Liver (tissue), 8 donors: ENCODE measurements at regions not wholly inside any gene's neighbourhood (a gene's known extent, or its start where the extent isn't known, plus 50 kb on each side); places are given as distances from the start of the nearest gene placed in this dataset.

Experiments used
- DNase-seq: peaks from one replicate; pipeline ENCODE4 v3.0.0-alpha.2; 2017; ENCODE audit warnings: low spot score
- H3K27ac ChIP-seq, 2 donors: one replicate each; pipeline ENCODE4 v1.7.0; 2013; ENCODE audit warnings: inconsistent platforms in 2 of 2, low read length in 2 of 2, control low read depth in 1 of 2, low read depth in 1 of 2, mild to moderate bottlenecking in 1 of 2
- H3K27me3 ChIP-seq, 4 donors: one replicate each; pipeline versions ENCODE4 v1.6.1 to v1.7.0; 2013; ENCODE audit warnings: low read length in 3 of 4, inconsistent platforms in 1 of 4, mild to moderate bottlenecking in 1 of 4, moderate library complexity in 1 of 4; ENCODE audit not compliant: control insufficient read depth in 4 of 4, insufficient read depth in 4 of 4
- H3K36me3 ChIP-seq, 4 donors: one replicate each; pipeline versions ENCODE4 v1.6.1 to v1.7.0; 2013; ENCODE audit warnings: low read length in 3 of 4, mild to moderate bottlenecking in 3 of 4, low read depth in 1 of 4, moderate library complexity in 1 of 4; ENCODE audit not compliant: control insufficient read depth in 4 of 4, insufficient read depth in 3 of 4
- H3K4me1 ChIP-seq, 4 donors: one replicate each; pipeline versions ENCODE4 v1.6.1 to v1.7.0; 2013; ENCODE audit warnings: low read length in 3 of 4, mild to moderate bottlenecking in 3 of 4, moderate library complexity in 1 of 4; ENCODE audit not compliant: control insufficient read depth in 4 of 4, insufficient read depth in 4 of 4
- H3K4me3 ChIP-seq, 3 donors: one replicate each; pipeline versions ENCODE4 v1.6.1 to v1.7.0; 2013; ENCODE audit warnings: low read length in 3 of 3, control low read depth in 1 of 3, low read depth in 1 of 3, mild to moderate bottlenecking in 1 of 3
- H3K9ac ChIP-seq, 2 donors: one replicate each; pipeline ENCODE4 v1.7.0; 2013; ENCODE audit warnings: low read length in 2 of 2, mild to moderate bottlenecking in 2 of 2, moderate library complexity in 2 of 2, control low read depth in 1 of 2, low read depth in 1 of 2
- H3K9me3 ChIP-seq, 4 donors: one replicate each; pipeline versions ENCODE4 v1.6.1 to v1.7.0; 2013; ENCODE audit warnings: low read length in 3 of 4; ENCODE audit not compliant: control insufficient read depth in 4 of 4
- EGR1 ChIP-seq, 2 donors: IDR thresholded peaks; 2 replicates each; pipeline ENCODE4 v1.6.1; 2016 to 2018; ENCODE audit warnings: antibody characterized with exemption in 2 of 2, low read depth in 2 of 2
- FOXA1 ChIP-seq: IDR thresholded peaks from 2 replicates; pipeline ENCODE4 v1.6.1; 2016; ENCODE audit warnings: antibody characterized with exemption
- FOXA2 ChIP-seq: IDR thresholded peaks from 2 replicates; pipeline ENCODE4 v1.6.1; 2016; ENCODE audit warnings: antibody characterized with exemption
- GABPA ChIP-seq, 2 donors: IDR thresholded peaks in 1 of 2; conservative IDR thresholded peaks in 1 of 2; 2 replicates each; pipeline ENCODE4 v1.6.1; 2016; ENCODE audit warnings: antibody characterized with exemption in 2 of 2, mild to moderate bottlenecking in 1 of 2, moderate library complexity in 1 of 2
- HNF4A ChIP-seq, 2 donors: conservative IDR thresholded peaks; 2 replicates each; pipeline ENCODE4 v1.6.1; 2016; ENCODE audit warnings: antibody characterized with exemption in 2 of 2, mild to moderate bottlenecking in 2 of 2
- HNF4G ChIP-seq: IDR thresholded peaks from 2 replicates; pipeline ENCODE4 v1.6.1; 2016; ENCODE audit warnings: antibody characterized with exemption
- JUND ChIP-seq, 2 donors: IDR thresholded peaks; 2 replicates each; pipeline ENCODE4 v1.6.1; 2016; ENCODE audit warnings: antibody characterized with exemption in 2 of 2
- NR2F2 ChIP-seq: IDR thresholded peaks from 2 replicates; pipeline ENCODE4 v1.6.1; 2016; ENCODE audit warnings: antibody characterized with exemption
- RAD21 ChIP-seq, 2 donors: IDR thresholded peaks; 2 replicates each; pipeline ENCODE4 v1.6.1; 2016; ENCODE audit warnings: antibody characterized with exemption in 2 of 2, mild to moderate bottlenecking in 2 of 2
- RXRA ChIP-seq, 2 donors: IDR thresholded peaks; 2 replicates each; pipeline ENCODE4 v1.6.1; 2017 to 2018; ENCODE audit warnings: antibody characterized with exemption in 2 of 2, mild to moderate bottlenecking in 1 of 2
- SP1 ChIP-seq: IDR thresholded peaks from 2 replicates; pipeline ENCODE4 v1.6.1; 2018; ENCODE audit warnings: antibody characterized with exemption, mild to moderate bottlenecking
- TAF1 ChIP-seq: conservative IDR thresholded peaks from 2 replicates; pipeline ENCODE4 v1.6.1; 2016; ENCODE audit warnings: antibody characterized with exemption, mild to moderate bottlenecking
- YY1 ChIP-seq: IDR thresholded peaks from 2 replicates; pipeline ENCODE4 v1.6.1; 2016; ENCODE audit warnings: antibody characterized with exemption, mild to moderate bottlenecking
- WGBS: extraction: QIAGEN DNeasy Blood & Tissue Kit; methylation state at CpG from one replicate; pipeline ENCODE4 v1.1.7; 2013; 5-methylcytosine and 5-hydroxymethylcytosine counted together
- TF ChIP-seq, protein P1 (sequence below): IDR thresholded peaks from 2 replicates; pipeline ENCODE4 v1.6.1; 2016; ENCODE audit warnings: antibody characterized with exemption, mild to moderate bottlenecking
- TF ChIP-seq, protein P2 (sequence below): IDR thresholded peaks from 2 replicates; pipeline ENCODE4 v1.6.1; 2016; ENCODE audit warnings: antibody characterized with exemption
- TF ChIP-seq, protein P3 (sequence below): IDR thresholded peaks from 2 replicates; pipeline ENCODE4 v1.6.1; 2016; ENCODE audit warnings: antibody characterized with exemption
- TF ChIP-seq, protein P4 (sequence below): fragments of 150-350 bp; IDR thresholded peaks from 2 replicates; pipeline ENCODE4 v1.5.1; 2017; ENCODE audit warnings: improper control_type of control experiment, low read depth, low read length; ENCODE audit not compliant: missing input control
- TF ChIP-seq, protein P5 (sequence below): IDR thresholded peaks from 2 replicates; pipeline ENCODE4 v1.6.1; 2016; ENCODE audit warnings: antibody characterized with exemption
- donor health status: healthy.
- donor health status: healthy.
- donor health status: healthy.
- donor health status: healthy.
- donor health status: healthy.

DNA sequence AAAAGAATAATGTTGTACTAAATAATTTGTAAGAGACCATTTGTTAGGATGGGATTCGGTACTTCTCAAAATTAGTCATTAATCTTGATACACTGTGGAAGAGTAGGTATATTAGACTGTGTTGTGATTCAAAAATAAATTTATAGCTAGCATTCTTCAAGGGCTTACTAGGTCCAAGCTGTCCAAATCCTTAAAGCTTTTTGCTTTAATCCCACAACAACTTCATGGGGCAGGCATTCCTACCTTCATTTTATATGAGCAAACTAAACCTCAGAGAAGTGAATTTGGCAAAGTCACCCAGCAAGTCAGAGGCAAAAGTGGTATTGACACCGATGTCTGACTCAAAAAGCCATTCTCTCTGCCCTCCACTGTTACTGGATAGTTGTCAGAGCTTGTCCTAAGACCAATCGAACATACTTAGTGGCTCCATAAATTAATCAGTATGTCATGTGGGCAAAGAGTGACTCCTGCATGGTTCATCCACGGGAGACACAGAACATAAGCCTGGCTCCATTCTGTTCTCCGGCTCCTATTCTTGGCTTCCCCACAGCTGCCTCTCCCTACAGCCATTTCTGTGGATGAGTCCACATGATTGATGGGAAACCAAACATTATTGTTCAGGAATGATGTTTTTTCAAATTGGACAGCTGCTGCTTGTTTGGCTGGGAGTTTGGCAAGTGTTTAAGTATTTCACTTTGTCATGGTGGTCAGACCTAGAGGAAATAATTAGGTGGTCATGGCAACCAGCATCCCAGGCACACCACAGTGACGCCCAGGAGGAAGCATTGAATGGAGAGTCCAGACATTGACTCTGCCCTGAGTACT is 133.4 kb upstream of the FGGY start:
- 72% methylated on average over 6 of the region's 6 CpGs for WGBS
- Histone ChIP-seq H3K9me3 (peaks cover 0 to 7% (median 0%) of the 10 kb centered on the region in 4 donors), H3K27me3 (no peaks in the 10 kb centered on the region), H3K27ac (no peak overlapping the region), H3K4me3 (no peak overlapping the region), H3K4me1 (no peaks in the 10 kb centered on the region), H3K9ac (no peak overlapping the region), H3K36me3 (no peaks in the 10 kb centered on the region)
- DNase-seq, result no peak
- no peak for TF ChIP-seq FOXA2
- TF ChIP-seq NR2F2, result no peak
- TF ChIP-seq, protein P1, sequence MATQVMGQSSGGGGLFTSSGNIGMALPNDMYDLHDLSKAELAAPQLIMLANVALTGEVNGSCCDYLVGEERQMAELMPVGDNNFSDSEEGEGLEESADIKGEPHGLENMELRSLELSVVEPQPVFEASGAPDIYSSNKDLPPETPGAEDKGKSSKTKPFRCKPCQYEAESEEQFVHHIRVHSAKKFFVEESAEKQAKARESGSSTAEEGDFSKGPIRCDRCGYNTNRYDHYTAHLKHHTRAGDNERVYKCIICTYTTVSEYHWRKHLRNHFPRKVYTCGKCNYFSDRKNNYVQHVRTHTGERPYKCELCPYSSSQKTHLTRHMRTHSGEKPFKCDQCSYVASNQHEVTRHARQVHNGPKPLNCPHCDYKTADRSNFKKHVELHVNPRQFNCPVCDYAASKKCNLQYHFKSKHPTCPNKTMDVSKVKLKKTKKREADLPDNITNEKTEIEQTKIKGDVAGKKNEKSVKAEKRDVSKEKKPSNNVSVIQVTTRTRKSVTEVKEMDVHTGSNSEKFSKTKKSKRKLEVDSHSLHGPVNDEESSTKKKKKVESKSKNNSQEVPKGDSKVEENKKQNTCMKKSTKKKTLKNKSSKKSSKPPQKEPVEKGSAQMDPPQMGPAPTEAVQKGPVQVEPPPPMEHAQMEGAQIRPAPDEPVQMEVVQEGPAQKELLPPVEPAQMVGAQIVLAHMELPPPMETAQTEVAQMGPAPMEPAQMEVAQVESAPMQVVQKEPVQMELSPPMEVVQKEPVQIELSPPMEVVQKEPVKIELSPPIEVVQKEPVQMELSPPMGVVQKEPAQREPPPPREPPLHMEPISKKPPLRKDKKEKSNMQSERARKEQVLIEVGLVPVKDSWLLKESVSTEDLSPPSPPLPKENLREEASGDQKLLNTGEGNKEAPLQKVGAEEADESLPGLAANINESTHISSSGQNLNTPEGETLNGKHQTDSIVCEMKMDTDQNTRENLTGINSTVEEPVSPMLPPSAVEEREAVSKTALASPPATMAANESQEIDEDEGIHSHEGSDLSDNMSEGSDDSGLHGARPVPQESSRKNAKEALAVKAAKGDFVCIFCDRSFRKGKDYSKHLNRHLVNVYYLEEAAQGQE, result no peak
- no peak for TF ChIP-seq RAD21 (IDR thresholded peaks at IDR 0.05)
- no peak for TF ChIP-seq HNF4A (conservative IDR thresholded peaks at IDR 0.05)
- TF ChIP-seq, protein P2, sequence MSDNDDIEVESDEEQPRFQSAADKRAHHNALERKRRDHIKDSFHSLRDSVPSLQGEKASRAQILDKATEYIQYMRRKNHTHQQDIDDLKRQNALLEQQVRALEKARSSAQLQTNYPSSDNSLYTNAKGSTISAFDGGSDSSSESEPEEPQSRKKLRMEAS, result no peak
- no peak for TF ChIP-seq HNF4G
- TF ChIP-seq, protein P3, sequence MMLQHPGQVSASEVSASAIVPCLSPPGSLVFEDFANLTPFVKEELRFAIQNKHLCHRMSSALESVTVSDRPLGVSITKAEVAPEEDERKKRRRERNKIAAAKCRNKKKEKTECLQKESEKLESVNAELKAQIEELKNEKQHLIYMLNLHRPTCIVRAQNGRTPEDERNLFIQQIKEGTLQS, result no peak
- TF ChIP-seq SP1, result no peak
- TF ChIP-seq, protein P4, sequence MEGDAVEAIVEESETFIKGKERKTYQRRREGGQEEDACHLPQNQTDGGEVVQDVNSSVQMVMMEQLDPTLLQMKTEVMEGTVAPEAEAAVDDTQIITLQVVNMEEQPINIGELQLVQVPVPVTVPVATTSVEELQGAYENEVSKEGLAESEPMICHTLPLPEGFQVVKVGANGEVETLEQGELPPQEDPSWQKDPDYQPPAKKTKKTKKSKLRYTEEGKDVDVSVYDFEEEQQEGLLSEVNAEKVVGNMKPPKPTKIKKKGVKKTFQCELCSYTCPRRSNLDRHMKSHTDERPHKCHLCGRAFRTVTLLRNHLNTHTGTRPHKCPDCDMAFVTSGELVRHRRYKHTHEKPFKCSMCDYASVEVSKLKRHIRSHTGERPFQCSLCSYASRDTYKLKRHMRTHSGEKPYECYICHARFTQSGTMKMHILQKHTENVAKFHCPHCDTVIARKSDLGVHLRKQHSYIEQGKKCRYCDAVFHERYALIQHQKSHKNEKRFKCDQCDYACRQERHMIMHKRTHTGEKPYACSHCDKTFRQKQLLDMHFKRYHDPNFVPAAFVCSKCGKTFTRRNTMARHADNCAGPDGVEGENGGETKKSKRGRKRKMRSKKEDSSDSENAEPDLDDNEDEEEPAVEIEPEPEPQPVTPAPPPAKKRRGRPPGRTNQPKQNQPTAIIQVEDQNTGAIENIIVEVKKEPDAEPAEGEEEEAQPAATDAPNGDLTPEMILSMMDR, result no peak
- no peak for TF ChIP-seq GABPA (IDR thresholded peaks at IDR 0.05 in 1 of 2, conservative IDR thresholded peaks at IDR 0.05 in 1 of 2)
- no peak for TF ChIP-seq FOXA1
- no peak for TF ChIP-seq JUND (IDR thresholded peaks at IDR 0.05)
- TF ChIP-seq EGR1 (IDR thresholded peaks at IDR 0.05; ENCODE audit: low read depth in 2 of 2), result no peak
- no peak for TF ChIP-seq YY1
- no peak for TF ChIP-seq TAF1
- TF ChIP-seq, protein P5, sequence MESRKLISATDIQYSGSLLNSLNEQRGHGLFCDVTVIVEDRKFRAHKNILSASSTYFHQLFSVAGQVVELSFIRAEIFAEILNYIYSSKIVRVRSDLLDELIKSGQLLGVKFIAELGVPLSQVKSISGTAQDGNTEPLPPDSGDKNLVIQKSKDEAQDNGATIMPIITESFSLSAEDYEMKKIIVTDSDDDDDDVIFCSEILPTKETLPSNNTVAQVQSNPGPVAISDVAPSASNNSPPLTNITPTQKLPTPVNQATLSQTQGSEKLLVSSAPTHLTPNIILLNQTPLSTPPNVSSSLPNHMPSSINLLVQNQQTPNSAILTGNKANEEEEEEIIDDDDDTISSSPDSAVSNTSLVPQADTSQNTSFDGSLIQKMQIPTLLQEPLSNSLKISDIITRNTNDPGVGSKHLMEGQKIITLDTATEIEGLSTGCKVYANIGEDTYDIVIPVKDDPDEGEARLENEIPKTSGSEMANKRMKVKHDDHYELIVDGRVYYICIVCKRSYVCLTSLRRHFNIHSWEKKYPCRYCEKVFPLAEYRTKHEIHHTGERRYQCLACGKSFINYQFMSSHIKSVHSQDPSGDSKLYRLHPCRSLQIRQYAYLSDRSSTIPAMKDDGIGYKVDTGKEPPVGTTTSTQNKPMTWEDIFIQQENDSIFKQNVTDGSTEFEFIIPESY, result no peak
- no peak for TF ChIP-seq RXRA (IDR thresholded peaks at IDR 0.05)
